SK-N-SH (cell line): ENCODE measurements at regions not wholly inside any gene's neighbourhood (a gene's known extent, or its start where the extent isn't known, plus 50 kb on each side); places are given as distances from the start of the nearest gene placed in this dataset.

Source experiments
- CTCF ChIP-seq: fragments of 200-600 bp; sonication (generic); IDR thresholded peaks from 2 replicates; pipeline ENCODE4 v1.6.1; 2017; ENCODE audit warnings: antibody characterized with exemption, mild to moderate bottlenecking, moderate library complexity
- REST ChIP-seq: IDR thresholded peaks from 2 replicates; pipeline ENCODE4 v1.6.1; 2012; ENCODE audit warnings: mild to moderate bottlenecking, low read depth, low read length, moderate library complexity
- SIN3A ChIP-seq: IDR thresholded peaks from 2 replicates; pipeline ENCODE4 v1.6.1; 2012; ENCODE audit warnings: low read depth, mild to moderate bottlenecking, low read length, moderate library complexity, borderline replicate concordance

GRCh38 chr20:40535816-40536215 lies 153.2 kb downstream of the MAFB start:
- no peak for TF ChIP-seq CTCF
- TF ChIP-seq REST: no peak
- no peak for TF ChIP-seq SIN3A
